ENCODE measurements at regions not wholly inside any gene's neighbourhood (a gene's known extent, or its start where the extent isn't known, plus 50 kb on each side); places are given as distances from the start of the nearest gene placed in this dataset.

GRCh38 chr6:28734443-28734959 lies 189.3 kb downstream of the TRIM27 start:
- H3F3A ChIP-seq (ENCODE audit: low read length, unreplicated experiment), result no peaks in the 10 kb centered on the region
- DNase-seq (no peak), ATAC-seq (no peak)
- intact Hi-C loops (cut with micrococcal nuclease), result no loop called here
- H3K27me3 ChIP-seq (ENCODE audit: low read length), result peaks cover 41% of the 10 kb centered on the region
- no peak overlapping the region for H3K27ac ChIP-seq (ENCODE audit: low read length)
- ChIA-PET POLR2A (ENCODE audit: unreplicated experiment) (no interaction called here), CTCF (no interaction called here)
- H3K79me2 ChIP-seq (ENCODE audit: low read length), result no peaks in the 10 kb centered on the region
- BruUV-seq (replicated peaks), result no TSS peak
- H3K4me3 ChIP-seq (ENCODE audit: low read length), result no peak overlapping the region
- H3K4me2 ChIP-seq (ENCODE audit: low read length), result no peak overlapping the region; the same call in 1 of the 2 replicates
- no peak overlapping the region for H2AFZ ChIP-seq (ENCODE audit: low read length)
- H3K9ac ChIP-seq (ENCODE audit: low read length), result no peak overlapping the region
- TF ChIP-seq, protein P1, sequence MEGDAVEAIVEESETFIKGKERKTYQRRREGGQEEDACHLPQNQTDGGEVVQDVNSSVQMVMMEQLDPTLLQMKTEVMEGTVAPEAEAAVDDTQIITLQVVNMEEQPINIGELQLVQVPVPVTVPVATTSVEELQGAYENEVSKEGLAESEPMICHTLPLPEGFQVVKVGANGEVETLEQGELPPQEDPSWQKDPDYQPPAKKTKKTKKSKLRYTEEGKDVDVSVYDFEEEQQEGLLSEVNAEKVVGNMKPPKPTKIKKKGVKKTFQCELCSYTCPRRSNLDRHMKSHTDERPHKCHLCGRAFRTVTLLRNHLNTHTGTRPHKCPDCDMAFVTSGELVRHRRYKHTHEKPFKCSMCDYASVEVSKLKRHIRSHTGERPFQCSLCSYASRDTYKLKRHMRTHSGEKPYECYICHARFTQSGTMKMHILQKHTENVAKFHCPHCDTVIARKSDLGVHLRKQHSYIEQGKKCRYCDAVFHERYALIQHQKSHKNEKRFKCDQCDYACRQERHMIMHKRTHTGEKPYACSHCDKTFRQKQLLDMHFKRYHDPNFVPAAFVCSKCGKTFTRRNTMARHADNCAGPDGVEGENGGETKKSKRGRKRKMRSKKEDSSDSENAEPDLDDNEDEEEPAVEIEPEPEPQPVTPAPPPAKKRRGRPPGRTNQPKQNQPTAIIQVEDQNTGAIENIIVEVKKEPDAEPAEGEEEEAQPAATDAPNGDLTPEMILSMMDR (conservative IDR thresholded peaks at IDR 0.05; ENCODE audit: low read depth, low read length), result no peak
- TF ChIP-seq EZH2phosphoT487 (IDR thresholded peaks at IDR 0.05; ENCODE audit: borderline replicate concordance, low read length) (no peak), EZH2 (IDR thresholded peaks at IDR 0.05; ENCODE audit: low read length, unreplicated experiment) (no peak)
- H3K4me1 ChIP-seq (ENCODE audit: insufficient read depth, low read length), result no peaks in the 10 kb centered on the region
- no peaks in the 10 kb centered on the region for H4K20me1 ChIP-seq (ENCODE audit: low read length)
- H3K36me3 ChIP-seq (ENCODE audit: low read depth, low read length), result no peaks in the 10 kb centered on the region
- no peaks in the 10 kb centered on the region for H3K9me2 ChIP-seq (replicated peaks; ENCODE audit: low read length)
- H3K9me3 ChIP-seq (ENCODE audit: low read length), result no peaks in the 10 kb centered on the region

GRCh38 chr6:28736121-28736520 lies 187.7 kb downstream of the TRIM27 start:
- ATAC-seq (no peak), DNase-seq (no peak)
- TF ChIP-seq EZH2phosphoT487 (IDR thresholded peaks at IDR 0.05; ENCODE audit: borderline replicate concordance, low read length) (no peak), EZH2 (IDR thresholded peaks at IDR 0.05; ENCODE audit: low read length, unreplicated experiment) (no peak)
- TF ChIP-seq, protein P1 (conservative IDR thresholded peaks at IDR 0.05; ENCODE audit: low read depth, low read length), result no peak
- Histone ChIP-seq H3K9ac (ENCODE audit: low read length) (no peak overlapping the region), H3K27ac (ENCODE audit: low read length) (no peak overlapping the region), H3K79me2 (ENCODE audit: low read length) (no peaks in the 10 kb centered on the region), H2AFZ (ENCODE audit: low read length) (no peak overlapping the region), H3K4me1 (ENCODE audit: insufficient read depth, low read length) (no peaks in the 10 kb centered on the region), H3F3A (ENCODE audit: low read length, unreplicated experiment) (no peaks in the 10 kb centered on the region), H4K20me1 (ENCODE audit: low read length) (no peaks in the 10 kb centered on the region), H3K27me3 (ENCODE audit: low read length) (peaks cover 39% of the 10 kb centered on the region), H3K4me2 (ENCODE audit: low read length) (peak overlapping the region; percentile 55), H3K9me3 (ENCODE audit: low read length) (no peaks in the 10 kb centered on the region), H3K4me3 (ENCODE audit: low read length) (peak overlapping the region; percentile 57), H3K9me2 (replicated peaks; ENCODE audit: low read length) (no peaks in the 10 kb centered on the region), H3K36me3 (ENCODE audit: low read depth, low read length) (no peaks in the 10 kb centered on the region)
- no TSS peak for BruUV-seq (replicated peaks)
- POLR2A ChIA-PET (ENCODE audit: unreplicated experiment), result no interaction called here
- intact Hi-C loops (cut with micrococcal nuclease), result no loop called here
- CTCF ChIA-PET, result no interaction called here

GRCh38 chr6:28737750-28738395 lies 185.9 kb downstream of the TRIM27 start:
- Histone ChIP-seq H3K9ac (ENCODE audit: low read length) (no peak overlapping the region), H3K27me3 (ENCODE audit: low read length) (peaks cover 25% of the 10 kb centered on the region; the same call in 1 of the 2 replicates), H3K36me3 (ENCODE audit: low read depth, low read length) (no peaks in the 10 kb centered on the region), H4K20me1 (ENCODE audit: low read length) (no peaks in the 10 kb centered on the region), H3K4me3 (ENCODE audit: low read length) (no peak overlapping the region), H3K79me2 (ENCODE audit: low read length) (no peaks in the 10 kb centered on the region), H2AFZ (ENCODE audit: low read length) (no peak overlapping the region), H3F3A (ENCODE audit: low read length, unreplicated experiment) (no peaks in the 10 kb centered on the region), H3K9me2 (replicated peaks; ENCODE audit: low read length) (no peaks in the 10 kb centered on the region), H3K4me2 (ENCODE audit: low read length) (no peak overlapping the region), H3K9me3 (ENCODE audit: low read length) (no peaks in the 10 kb centered on the region), H3K4me1 (ENCODE audit: insufficient read depth, low read length) (no peaks in the 10 kb centered on the region), H3K27ac (ENCODE audit: low read length) (no peak overlapping the region)
- no TSS peak for BruUV-seq (replicated peaks)
- intact Hi-C loops (cut with micrococcal nuclease), result no loop called here
- DNase-seq (no peak), ATAC-seq (no peak)
- ChIA-PET POLR2A (ENCODE audit: unreplicated experiment) (no interaction called here), CTCF (no interaction called here)
- TF ChIP-seq, protein P1 (conservative IDR thresholded peaks at IDR 0.05; ENCODE audit: low read depth, low read length), result no peak
- TF ChIP-seq EZH2phosphoT487 (IDR thresholded peaks at IDR 0.05; ENCODE audit: borderline replicate concordance, low read length) (no peak), EZH2 (IDR thresholded peaks at IDR 0.05; ENCODE audit: low read length, unreplicated experiment) (no peak)

Data from PC-3 (cell line).